ENCODE measurements at regions not wholly inside any gene's neighbourhood (a gene's known extent, or its start where the extent isn't known, plus 50 kb on each side); places are given as distances from the start of the nearest gene placed in this dataset.
A peak's percentile ranks its signal among the peaks of the same experiment; 100 is the strongest.

- DNase-seq (peak in 4 of 5 donors; percentile 68 to 82 (median 80)), FAIRE-seq (no peak)
- Histone ChIP-seq H3K9me3 (ENCODE audit: control insufficient read depth in 2 of 3, insufficient read depth in 1 of 3, low read length in 3 of 3) (no peaks in the 10 kb centered on the region), H3K4me1 (ENCODE audit: control insufficient read depth in 2 of 3, insufficient read depth in 2 of 3, low read depth in 1 of 3, low read length in 3 of 3) (peaks cover 0 to 6% (median 2%) of the 10 kb centered on the region in 3 donors), H3K27me3 (ENCODE audit: control insufficient read depth, insufficient read depth, low read length) (no peaks in the 10 kb centered on the region), H3K27ac (ENCODE audit: low read depth in 2 of 2, low read length in 2 of 2) (no peak overlapping the region), H3K36me3 (ENCODE audit: control insufficient read depth in 2 of 3, insufficient read depth in 3 of 3, low read length in 3 of 3) (no peaks in the 10 kb centered on the region), H3K9ac (ENCODE audit: low read length in 3 of 3) (no peak overlapping the region), H3K4me3 (ENCODE audit: low read length in 3 of 3) (no peak overlapping the region)
- intact Hi-C loops (cut with DNase I) = no loop called here
- TF ChIP-seq CTCF (IDR thresholded peaks at IDR 0.05; ENCODE audit: borderline replicate concordance, extremely low read depth, insufficient read depth) = no peak
Measured at GRCh38 chrX:68910731-68911428, 82.1 kb downstream of the EFNB1 start.

DNA sequence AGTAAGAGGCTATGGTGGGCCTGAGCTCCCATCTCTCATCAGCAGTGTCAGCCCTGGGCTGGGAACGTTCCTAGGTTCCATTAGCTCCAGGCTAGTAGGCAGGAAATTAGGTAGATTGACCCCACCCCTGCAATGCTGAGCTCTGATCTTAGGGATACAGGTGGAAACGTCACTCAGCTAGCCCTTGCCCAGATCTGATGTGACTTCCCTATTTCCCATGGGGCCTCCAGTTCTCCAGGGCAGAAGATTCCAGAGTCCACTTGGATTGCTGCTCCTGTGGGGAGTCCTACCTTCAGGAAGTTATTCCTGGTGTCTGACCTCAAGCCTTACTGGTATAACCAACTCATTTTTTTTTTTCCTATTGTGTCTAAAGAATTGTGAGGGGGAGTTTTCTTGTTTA lies 81.1 kb downstream of the EFNB1 start:
- Histone ChIP-seq H3K4me1 (ENCODE audit: control insufficient read depth in 2 of 3, insufficient read depth in 2 of 3, low read depth in 1 of 3, low read length in 3 of 3) (peaks cover 0 to 6% (median 2%) of the 10 kb centered on the region in 3 donors), H3K9me3 (ENCODE audit: control insufficient read depth in 2 of 3, insufficient read depth in 1 of 3, low read length in 3 of 3) (no peaks in the 10 kb centered on the region), H3K9ac (ENCODE audit: low read length in 3 of 3) (no peak overlapping the region), H3K4me3 (ENCODE audit: low read length in 3 of 3) (no peak overlapping the region), H3K36me3 (ENCODE audit: control insufficient read depth in 2 of 3, insufficient read depth in 3 of 3, low read length in 3 of 3) (no peaks in the 10 kb centered on the region), H3K27ac (ENCODE audit: low read depth in 2 of 2, low read length in 2 of 2) (no peak overlapping the region), H3K27me3 (ENCODE audit: control insufficient read depth, insufficient read depth, low read length) (no peaks in the 10 kb centered on the region)
- DNase-seq (no peak), FAIRE-seq (no peak)
- intact Hi-C loops (cut with DNase I) = no loop called here
- no peak for TF ChIP-seq CTCF (IDR thresholded peaks at IDR 0.05; ENCODE audit: borderline replicate concordance, extremely low read depth, insufficient read depth)

GRCh38 chrX:68908071-68908470 lies 79.2 kb downstream of the EFNB1 start:
- FAIRE-seq = no peak

More at GRCh38 chrX:68908071-68908470, 79.2 kb downstream of the EFNB1 start:
- TF ChIP-seq CTCF (IDR thresholded peaks at IDR 0.05; ENCODE audit: borderline replicate concordance, extremely low read depth, insufficient read depth) = no peak
- intact Hi-C loops (cut with DNase I) = no loop called here
- Histone ChIP-seq H3K27me3 (ENCODE audit: control insufficient read depth, insufficient read depth, low read length) (no peaks in the 10 kb centered on the region), H3K4me3 (ENCODE audit: low read length in 3 of 3) (no peak overlapping the region), H3K9ac (ENCODE audit: low read length in 3 of 3) (no peak overlapping the region), H3K4me1 (ENCODE audit: control insufficient read depth in 2 of 3, insufficient read depth in 2 of 3, low read depth in 1 of 3, low read length in 3 of 3) (peaks cover 0 to 6% (median 2%) of the 10 kb centered on the region in 3 donors), H3K36me3 (ENCODE audit: control insufficient read depth in 2 of 3, insufficient read depth in 3 of 3, low read length in 3 of 3) (no peaks in the 10 kb centered on the region), H3K9me3 (ENCODE audit: control insufficient read depth in 2 of 3, insufficient read depth in 1 of 3, low read length in 3 of 3) (no peaks in the 10 kb centered on the region), H3K27ac (ENCODE audit: low read depth in 2 of 2, low read length in 2 of 2) (no peak overlapping the region)
- DNase-seq = no peak
